ENCODE measurements at regions not wholly inside any gene's neighbourhood (a gene's known extent, or its start where the extent isn't known, plus 50 kb on each side); places are given as distances from the start of the nearest gene placed in this dataset.
A peak's percentile ranks its signal among the peaks of the same experiment; 100 is the strongest.

DNA sequence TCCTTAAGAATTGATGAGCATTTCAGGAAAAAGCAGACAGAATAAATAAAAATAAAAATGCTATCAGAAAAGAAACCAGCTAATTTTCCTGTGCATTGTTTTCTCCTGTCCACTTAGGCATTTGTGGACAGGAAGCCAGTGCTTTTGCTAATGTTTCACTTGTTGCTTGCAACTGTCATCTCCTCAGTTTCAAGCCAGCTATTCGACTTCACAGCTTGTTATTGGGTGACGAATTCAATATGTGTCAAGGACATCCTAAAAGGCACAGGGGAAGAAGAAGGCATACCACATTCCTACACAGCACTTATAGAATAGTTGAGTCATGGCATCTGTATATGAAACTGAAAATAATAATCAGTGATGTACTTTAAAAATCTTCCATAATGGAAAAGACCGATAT is 530.6 kb upstream of the KIRREL3 start:
- no peak overlapping the region for H3K4me3 ChIP-seq
- TF ChIP-seq, protein P1, sequence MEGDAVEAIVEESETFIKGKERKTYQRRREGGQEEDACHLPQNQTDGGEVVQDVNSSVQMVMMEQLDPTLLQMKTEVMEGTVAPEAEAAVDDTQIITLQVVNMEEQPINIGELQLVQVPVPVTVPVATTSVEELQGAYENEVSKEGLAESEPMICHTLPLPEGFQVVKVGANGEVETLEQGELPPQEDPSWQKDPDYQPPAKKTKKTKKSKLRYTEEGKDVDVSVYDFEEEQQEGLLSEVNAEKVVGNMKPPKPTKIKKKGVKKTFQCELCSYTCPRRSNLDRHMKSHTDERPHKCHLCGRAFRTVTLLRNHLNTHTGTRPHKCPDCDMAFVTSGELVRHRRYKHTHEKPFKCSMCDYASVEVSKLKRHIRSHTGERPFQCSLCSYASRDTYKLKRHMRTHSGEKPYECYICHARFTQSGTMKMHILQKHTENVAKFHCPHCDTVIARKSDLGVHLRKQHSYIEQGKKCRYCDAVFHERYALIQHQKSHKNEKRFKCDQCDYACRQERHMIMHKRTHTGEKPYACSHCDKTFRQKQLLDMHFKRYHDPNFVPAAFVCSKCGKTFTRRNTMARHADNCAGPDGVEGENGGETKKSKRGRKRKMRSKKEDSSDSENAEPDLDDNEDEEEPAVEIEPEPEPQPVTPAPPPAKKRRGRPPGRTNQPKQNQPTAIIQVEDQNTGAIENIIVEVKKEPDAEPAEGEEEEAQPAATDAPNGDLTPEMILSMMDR (IDR thresholded peaks at IDR 0.05; ENCODE audit: control extremely low read depth, extremely low read depth), result no peak
- DNase-seq (peak in 2 of 3 donors; percentile 16 to 22), ATAC-seq (ENCODE audit: insufficient read depth, low FRiP score) (no peak)
- no peaks in the 10 kb centered on the region for H3K4me1 ChIP-seq (ENCODE audit: control insufficient read depth in 5 of 5, insufficient read depth in 5 of 5, low read length in 5 of 5)
- H3K27ac ChIP-seq (ENCODE audit: low read depth in 1 of 2, low read length in 1 of 2), result no peak overlapping the region
- H3K36me3 ChIP-seq (ENCODE audit: control insufficient read depth in 4 of 4, insufficient read depth in 4 of 4, low read length in 4 of 4), result no peaks in the 10 kb centered on the region
- H3K9ac ChIP-seq (ENCODE audit: insufficient read depth in 1 of 2, low read length in 2 of 2), result no peak overlapping the region
- no peaks in the 10 kb centered on the region for H3K27me3 ChIP-seq (ENCODE audit: control insufficient read depth in 3 of 3, insufficient read depth in 3 of 3, low read length in 2 of 3)
- WGBS, 2 donors, result 40 to 60% methylated on average over 3 of the region's 3 CpGs
- no peaks in the 10 kb centered on the region for H3K9me3 ChIP-seq (ENCODE audit: control insufficient read depth in 4 of 4, insufficient read depth in 3 of 4, low read length in 3 of 4)

DNA sequence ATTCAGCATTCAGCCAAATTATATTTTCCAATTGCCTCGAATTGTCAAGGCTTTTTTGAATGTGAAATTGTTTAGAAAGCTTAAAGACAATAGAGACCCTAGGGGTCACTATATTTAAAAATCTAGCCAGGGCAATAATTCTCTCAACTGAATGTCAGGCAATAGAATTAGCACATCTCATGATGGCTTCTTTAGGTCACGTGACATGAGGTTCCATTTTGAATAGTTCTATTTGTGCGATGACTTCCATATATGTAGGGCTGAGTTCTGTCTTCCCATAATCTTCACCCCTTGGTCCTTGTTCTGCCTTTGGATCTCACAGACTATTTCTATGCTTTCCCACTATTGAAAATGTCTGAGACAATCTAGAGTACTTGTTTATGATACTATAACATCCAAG is 527.7 kb upstream of the KIRREL3 start:
- Histone ChIP-seq H3K9me3 (ENCODE audit: control insufficient read depth in 4 of 4, insufficient read depth in 3 of 4, low read length in 3 of 4) (peaks cover 0 to under 1% (median 0%) of the 10 kb centered on the region in 4 donors), H3K4me3 (no peak overlapping the region), H3K27me3 (ENCODE audit: control insufficient read depth in 3 of 3, insufficient read depth in 3 of 3, low read length in 2 of 3) (no peaks in the 10 kb centered on the region), H3K27ac (ENCODE audit: low read depth in 1 of 2, low read length in 1 of 2) (no peak overlapping the region), H3K36me3 (ENCODE audit: control insufficient read depth in 4 of 4, insufficient read depth in 4 of 4, low read length in 4 of 4) (no peaks in the 10 kb centered on the region), H3K4me1 (ENCODE audit: control insufficient read depth in 5 of 5, insufficient read depth in 5 of 5, low read length in 5 of 5) (peaks cover 0 to 7% (median 0%) of the 10 kb centered on the region in 5 donors), H3K9ac (ENCODE audit: insufficient read depth in 1 of 2, low read length in 2 of 2) (no peak overlapping the region)
- DNase-seq (no peak), ATAC-seq (ENCODE audit: insufficient read depth, low FRiP score) (no peak)
- TF ChIP-seq, protein P1 (IDR thresholded peaks at IDR 0.05; ENCODE audit: control extremely low read depth, extremely low read depth), result no peak
- 75 to 94% methylated on average over 3 of the region's 3 CpGs for WGBS, 2 donors

DNA sequence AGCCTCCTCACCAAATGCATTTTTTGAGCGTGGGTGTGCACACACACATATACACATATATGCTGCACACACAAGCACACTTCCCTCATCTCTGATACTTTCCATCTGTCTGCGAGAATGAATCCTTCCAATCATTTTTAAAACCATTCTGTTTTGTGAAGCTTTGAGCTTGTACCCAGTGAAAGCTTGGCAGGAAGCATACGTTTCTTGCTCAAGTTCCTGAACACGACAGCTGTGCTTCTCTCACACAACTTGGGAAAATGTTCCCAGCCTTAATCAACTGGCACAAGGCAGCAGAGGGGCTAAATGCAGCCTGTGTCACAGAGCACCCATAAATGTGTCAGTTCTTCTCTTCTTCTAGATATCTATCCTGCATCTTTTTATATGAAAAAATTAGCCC is 524.0 kb upstream of the KIRREL3 start:
- no peak overlapping the region for H3K4me3 ChIP-seq
- no peak overlapping the region for H3K27ac ChIP-seq (ENCODE audit: low read depth in 1 of 2, low read length in 1 of 2)
- peaks cover 0 to 7% (median 0%) of the 10 kb centered on the region in 5 donors for H3K4me1 ChIP-seq (ENCODE audit: control insufficient read depth in 5 of 5, insufficient read depth in 5 of 5, low read length in 5 of 5)
- no peak overlapping the region for H3K9ac ChIP-seq (ENCODE audit: insufficient read depth in 1 of 2, low read length in 2 of 2)
- no peaks in the 10 kb centered on the region for H3K36me3 ChIP-seq (ENCODE audit: control insufficient read depth in 4 of 4, insufficient read depth in 4 of 4, low read length in 4 of 4)
- H3K27me3 ChIP-seq (ENCODE audit: control insufficient read depth in 3 of 3, insufficient read depth in 3 of 3, low read length in 2 of 3), result no peaks in the 10 kb centered on the region
- peaks cover 0 to 4% (median 1%) of the 10 kb centered on the region in 4 donors for H3K9me3 ChIP-seq (ENCODE audit: control insufficient read depth in 4 of 4, insufficient read depth in 3 of 4, low read length in 3 of 4)
- TF ChIP-seq, protein P1 (IDR thresholded peaks at IDR 0.05; ENCODE audit: control extremely low read depth, extremely low read depth), result no peak
- no peak for ATAC-seq (ENCODE audit: insufficient read depth, low FRiP score)
- 13 to 29% methylated on average over 4 of the region's 4 CpGs for WGBS, 2 donors
- peak; percentile 15 to 70 (median 37) for DNase-seq

DNA sequence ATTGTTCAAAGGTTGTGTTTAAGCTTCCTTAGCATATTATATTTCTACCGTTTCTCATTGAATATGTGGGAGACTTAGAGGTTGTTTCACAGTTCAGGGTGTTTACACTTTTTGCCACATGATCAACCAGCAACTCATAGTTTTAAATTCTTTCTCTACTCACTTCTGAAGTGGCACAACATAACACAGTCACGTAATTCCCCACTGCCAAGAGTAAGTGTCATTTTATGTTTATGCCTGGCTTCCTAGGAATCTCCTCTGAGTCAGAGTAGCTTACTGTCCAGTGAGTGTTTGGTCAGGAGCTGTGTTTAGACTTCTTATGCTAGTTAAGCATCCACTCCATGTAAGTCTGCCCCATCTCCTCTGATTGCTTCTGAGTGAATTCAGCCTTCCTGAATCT is 520.8 kb upstream of the KIRREL3 start:
- no peak overlapping the region for H3K4me3 ChIP-seq
- DNase-seq (peak in 2 of 3 donors; percentile 1 to 28), ATAC-seq (ENCODE audit: insufficient read depth, low FRiP score) (no peak)
- H3K27me3 ChIP-seq (ENCODE audit: control insufficient read depth in 3 of 3, insufficient read depth in 3 of 3, low read length in 2 of 3), result no peaks in the 10 kb centered on the region
- peaks cover 0 to 4% (median 1%) of the 10 kb centered on the region in 4 donors for H3K9me3 ChIP-seq (ENCODE audit: control insufficient read depth in 4 of 4, insufficient read depth in 3 of 4, low read length in 3 of 4)
- 45 to 66% methylated on average over 2 of the region's 2 CpGs for WGBS, 2 donors
- peaks cover 0 to 7% (median 0%) of the 10 kb centered on the region in 5 donors for H3K4me1 ChIP-seq (ENCODE audit: control insufficient read depth in 5 of 5, insufficient read depth in 5 of 5, low read length in 5 of 5)
- H3K27ac ChIP-seq (ENCODE audit: low read depth in 1 of 2, low read length in 1 of 2), result no peak overlapping the region
- H3K9ac ChIP-seq (ENCODE audit: insufficient read depth in 1 of 2, low read length in 2 of 2), result no peak overlapping the region
- TF ChIP-seq, protein P1 (IDR thresholded peaks at IDR 0.05; ENCODE audit: control extremely low read depth, extremely low read depth), result no peak
- no peaks in the 10 kb centered on the region for H3K36me3 ChIP-seq (ENCODE audit: control insufficient read depth in 4 of 4, insufficient read depth in 4 of 4, low read length in 4 of 4)
